OCI-LY3 (cell line): ENCODE measurements at regions not wholly inside any gene's neighbourhood (a gene's known extent, or its start where the extent isn't known, plus 50 kb on each side); places are given as distances from the start of the nearest gene placed in this dataset.
"Not testable (repeated sequence)": the region's sequence is repeated elsewhere in the genome, so short reads cannot be mapped to it uniquely, and the experiment has no call there.

Experiments
- EZH2phosphoT487 ChIP-seq: fragments of 200-600 bp; shearing (Covaris generic); IDR thresholded peaks from 2 replicates; pipeline ENCODE4 v1.6.1; 2018; ENCODE audit warnings: antibody characterized with exemption, mixed run types, low read depth
- TF ChIP-seq, protein P1 (sequence below): fragments of 200-600, 300-600 bp; sonication (generic); IDR thresholded peaks from 2 replicates; pipeline ENCODE4 v1.5.1; 2014; ENCODE audit warnings: antibody characterized with exemption, low read length, low read depth

DNA sequence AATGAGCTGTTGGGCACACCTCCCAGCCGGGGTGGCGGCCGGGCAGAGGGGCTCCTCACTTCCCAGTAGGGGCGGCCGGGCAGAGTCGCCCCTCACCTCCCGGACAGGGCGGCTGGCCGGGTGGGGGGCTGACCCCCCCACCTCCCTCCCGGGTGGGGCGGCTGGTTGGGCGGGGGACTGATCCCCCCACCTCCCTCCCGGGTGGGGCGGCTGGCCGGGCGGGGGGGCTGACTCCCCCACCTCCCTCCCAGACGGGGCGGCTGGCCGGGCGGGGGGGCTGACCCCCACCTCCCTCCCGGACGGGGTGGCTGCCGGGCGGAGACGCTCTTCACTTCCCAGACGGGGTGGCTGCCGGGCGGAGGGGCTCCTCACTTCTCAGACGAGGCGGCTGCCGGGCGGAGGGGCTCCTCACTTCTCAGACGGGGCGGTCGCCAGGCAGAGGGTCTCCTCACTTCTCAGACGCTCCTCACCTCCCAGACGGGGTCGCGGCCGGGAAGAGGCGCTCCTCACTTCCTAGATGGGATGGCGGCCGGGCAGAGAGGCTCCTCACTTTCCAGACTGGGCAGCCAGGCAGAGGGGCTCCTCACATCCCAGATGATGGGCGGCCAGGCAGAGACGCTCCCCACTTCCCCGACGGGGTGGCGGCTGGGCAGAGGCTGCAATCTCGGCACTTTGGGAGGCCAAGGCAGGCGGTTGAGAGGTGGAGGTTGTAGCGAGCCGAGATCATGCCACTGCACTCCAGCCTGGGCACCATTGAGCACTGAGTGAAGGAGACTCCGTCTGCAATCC is 75.4 kb downstream of the LAT start:
- TF ChIP-seq, protein P1, sequence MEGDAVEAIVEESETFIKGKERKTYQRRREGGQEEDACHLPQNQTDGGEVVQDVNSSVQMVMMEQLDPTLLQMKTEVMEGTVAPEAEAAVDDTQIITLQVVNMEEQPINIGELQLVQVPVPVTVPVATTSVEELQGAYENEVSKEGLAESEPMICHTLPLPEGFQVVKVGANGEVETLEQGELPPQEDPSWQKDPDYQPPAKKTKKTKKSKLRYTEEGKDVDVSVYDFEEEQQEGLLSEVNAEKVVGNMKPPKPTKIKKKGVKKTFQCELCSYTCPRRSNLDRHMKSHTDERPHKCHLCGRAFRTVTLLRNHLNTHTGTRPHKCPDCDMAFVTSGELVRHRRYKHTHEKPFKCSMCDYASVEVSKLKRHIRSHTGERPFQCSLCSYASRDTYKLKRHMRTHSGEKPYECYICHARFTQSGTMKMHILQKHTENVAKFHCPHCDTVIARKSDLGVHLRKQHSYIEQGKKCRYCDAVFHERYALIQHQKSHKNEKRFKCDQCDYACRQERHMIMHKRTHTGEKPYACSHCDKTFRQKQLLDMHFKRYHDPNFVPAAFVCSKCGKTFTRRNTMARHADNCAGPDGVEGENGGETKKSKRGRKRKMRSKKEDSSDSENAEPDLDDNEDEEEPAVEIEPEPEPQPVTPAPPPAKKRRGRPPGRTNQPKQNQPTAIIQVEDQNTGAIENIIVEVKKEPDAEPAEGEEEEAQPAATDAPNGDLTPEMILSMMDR: not testable (repeated sequence)
- not testable (repeated sequence) for TF ChIP-seq EZH2phosphoT487
